Right ventricle myocardium superior (tissue), 1 donor: ENCODE measurements at regions not wholly inside any gene's neighbourhood (a gene's known extent, or its start where the extent isn't known, plus 50 kb on each side); places are given as distances from the start of the nearest gene placed in this dataset.
A peak's percentile ranks its signal among the peaks of the same experiment; 100 is the strongest.
"Not testable (repeated sequence)": the region's sequence is repeated elsewhere in the genome, so short reads cannot be mapped to it uniquely, and the experiment has no call there.

Experiments used
- ATAC-seq: fragments of 200-7000 bp; cut with Tn5 transposase; one replicate; pipeline ENCODE4 v1.9.1; 2020; ENCODE audit warnings: mild to moderate bottlenecking; ENCODE audit not compliant: poor library complexity
- DNase-seq: peaks from one replicate; pipeline ENCODE4 v3.0.0-alpha.2; 2020
- intact Hi-C: fragments of 100-400 bp; cut with DNase I; formaldehyde crosslinking; loops from one replicate; pipeline ENCODE4 v1.11.2; 2022
- donor health status: DM: no; HTN: yes; CAD: no; lungs with severe emphysema.

GRCh38 chr1:234768171-234768568 lies 158.2 kb upstream of the IRF2BP2 start:
- ATAC-seq (no peak), DNase-seq (no peak)
- intact Hi-C loops = no loop called here

GRCh38 chr1:234765672-234766071 lies 155.7 kb upstream of the IRF2BP2 start:
- no peak for ATAC-seq
- intact Hi-C loops = no loop called here
- DNase-seq = no peak

GRCh38 chr1:234765181-234765580 lies 155.2 kb upstream of the IRF2BP2 start:
- DNase-seq (no peak), ATAC-seq (no peak)
- intact Hi-C loops = no loop called here

GRCh38 chr1:234763910-234764309 lies 153.9 kb upstream of the IRF2BP2 start:
- ATAC-seq (no peak), DNase-seq (no peak)
- intact Hi-C loops = no loop called here

GRCh38 chr1:234763367-234763766 lies 153.4 kb upstream of the IRF2BP2 start:
- ATAC-seq (no peak), DNase-seq (no peak)
- intact Hi-C loops = no loop called here

- intact Hi-C loops, DNase-seq, ATAC-seq: not testable (repeated sequence)
Observed at GRCh38 chr1:234762127-234762526, 152.1 kb upstream of the IRF2BP2 start.

- intact Hi-C loops = no loop called here
- ATAC-seq = no peak
- no peak for DNase-seq
Observed at GRCh38 chr1:234760303-234760723, 150.3 kb upstream of the IRF2BP2 start.

- intact Hi-C loops = no loop called here
Observed at GRCh38 chr1:234759888-234760287, 149.9 kb upstream of the IRF2BP2 start.

GRCh38 chr1:234758851-234759250 lies 148.9 kb upstream of the IRF2BP2 start:
- intact Hi-C loops = no loop called here
- ATAC-seq = no peak
- no peak for DNase-seq

More at GRCh38 chr1:234759888-234760287, 149.9 kb upstream of the IRF2BP2 start:
- ATAC-seq (no peak), DNase-seq (no peak)

- intact Hi-C loops = no loop called here
- no peak for DNase-seq
- no peak for ATAC-seq
Observed at GRCh38 chr1:234756857-234757256, 146.9 kb upstream of the IRF2BP2 start.

- DNase-seq (no peak), ATAC-seq (no peak)
- intact Hi-C loops = no loop called here
Observed at GRCh38 chr1:234756066-234756774, 146.2 kb upstream of the IRF2BP2 start.

- intact Hi-C loops = no loop called here
- ATAC-seq (peak; percentile 89), DNase-seq (peak; percentile 86)
Observed at GRCh38 chr1:234755449-234755863, 145.5 kb upstream of the IRF2BP2 start.

- ATAC-seq (no peak), DNase-seq (no peak)
- intact Hi-C loops = no loop called here
Observed at GRCh38 chr1:234753979-234754378, 144.0 kb upstream of the IRF2BP2 start.

- no peak for DNase-seq
- no peak for ATAC-seq
- intact Hi-C loops = no loop called here
Observed at GRCh38 chr1:234752927-234753326, 142.9 kb upstream of the IRF2BP2 start.

GRCh38 chr1:234751678-234752077 lies 141.7 kb upstream of the IRF2BP2 start:
- intact Hi-C loops = no loop called here
- DNase-seq (no peak), ATAC-seq (no peak)

GRCh38 chr1:234750922-234751627 lies 141.1 kb upstream of the IRF2BP2 start:
- no peak for DNase-seq
- intact Hi-C loops = no loop called here
- ATAC-seq = peak; percentile 54

GRCh38 chr1:234748713-234749112 lies 138.7 kb upstream of the IRF2BP2 start:
- ATAC-seq (no peak), DNase-seq (no peak)
- intact Hi-C loops = no loop called here

- DNase-seq = no peak
- intact Hi-C loops = no loop called here
- no peak for ATAC-seq
Observed at GRCh38 chr1:234748066-234748465, 138.1 kb upstream of the IRF2BP2 start.

- intact Hi-C loops = no loop called here
- ATAC-seq = no peak
- no peak for DNase-seq
Observed at GRCh38 chr1:234746798-234747196, 136.8 kb upstream of the IRF2BP2 start.
